GM12878 (cell line): ENCODE measurements at regions not wholly inside any gene's neighbourhood (a gene's known extent, or its start where the extent isn't known, plus 50 kb on each side); places are given as distances from the start of the nearest gene placed in this dataset.

Experiments used
- ATAC-seq: fragments of 200-7000 bp; cut with Tn5 transposase; 3 replicates; pipeline ENCODE4 v1.9.1; 2020; ENCODE audit warnings: mild to moderate bottlenecking, moderate library complexity
- BruUV-seq: library from RNA; stranded (reverse); fragments of 400-500 nt; replicated peaks from 2 replicates; lab custom pipeline; 2021; lab: Mats Ljungman, UMichigan
- CTCF ChIA-PET: fragments of 300-600 bp; sonication (Branson Sonifier 250); formaldehyde crosslinking; extraction: SDS; loops from one replicate; lab custom pipeline; 2021; ENCODE audit warnings: inconsistent platforms; lab: Yijun Ruan, JAX
- POLR2A ChIA-PET: fragments of 350-600 bp; formaldehyde crosslinking; extraction: SDS; loops from one replicate; lab custom pipeline; 2021; ENCODE audit warnings: inconsistent platforms; lab: Charles Lee
- RAD21 ChIA-PET: fragments of 300-600 bp; sonication (Branson Sonifier 250); formaldehyde crosslinking; loops from one replicate; lab custom pipeline; 2023; ENCODE audit warnings: antibody characterized with exemption; ENCODE audit not compliant: unreplicated experiment; lab: Charles Lee
- SMC1A ChIA-PET: fragments of 300-600 bp; sonication (Branson Sonifier 250); formaldehyde crosslinking; loops from one replicate; lab custom pipeline; 2023; ENCODE audit not compliant: unreplicated experiment, uncharacterized antibody; lab: Charles Lee
- DNase-seq: peaks from one replicate; pipeline ENCODE4 v3.0.0-alpha.2; 2011; ENCODE audit warnings: low read depth, low spot score
- FAIRE-seq: peaks from 3 replicates; lab custom pipeline; 2011; peaks lifted over from hg19 to GRCh38; lab: Jason Lieb, UNC
- H2AFZ ChIP-seq: 2 replicates; pipeline ENCODE4 v1.6.0; 2011; ENCODE audit warnings: low read depth, low read length, control low read depth; ENCODE audit not compliant: control insufficient read depth
- H3K27ac ChIP-seq: 2 replicates; pipeline ENCODE4 v1.5.1; 2011; ENCODE audit warnings: control low read depth; ENCODE audit not compliant: control insufficient read depth, insufficient read depth
- H3K27me3 ChIP-seq, 2 experiments: replicated peaks in 1 of 2; 2 replicates each; pipeline versions ENCODE4 v1.6.0 to v1.6.1; 2011; ENCODE audit warnings: low read length in 1 of 2; ENCODE audit not compliant: control insufficient read depth in 2 of 2, insufficient read depth in 2 of 2
- H3K36me3 ChIP-seq, 2 experiments: 2 replicates each; pipeline ENCODE4 v1.5.1; 2011; ENCODE audit warnings: low read length in 1 of 2; ENCODE audit not compliant: control insufficient read depth in 2 of 2, insufficient read depth in 2 of 2
- H3K4me1 ChIP-seq: 2 replicates; pipeline ENCODE4 v1.6.1; 2011; ENCODE audit warnings: mild to moderate bottlenecking, low read length, moderate library complexity, mixed read lengths; ENCODE audit not compliant: control insufficient read depth, insufficient read depth
- H3K4me2 ChIP-seq: 2 replicates; pipeline ENCODE4 v1.6.0; 2011; ENCODE audit warnings: control low read depth; ENCODE audit not compliant: control insufficient read depth, insufficient read depth
- H3K4me3 ChIP-seq: fragments of 200-600 bp; sonication (generic); 2 replicates; pipeline ENCODE4 v1.5.1; 2016
- H3K79me2 ChIP-seq: 2 replicates; pipeline ENCODE4 v1.6.0; 2011; ENCODE audit warnings: low read length; ENCODE audit not compliant: control insufficient read depth, insufficient read depth
- H3K9ac ChIP-seq: 2 replicates; pipeline ENCODE4 v1.8.0; 2011; ENCODE audit warnings: low read length, control low read depth, mixed read lengths; ENCODE audit not compliant: control insufficient read depth, insufficient read depth
- H3K9me3 ChIP-seq: replicated peaks from 3 replicates; pipeline ENCODE4 v1.5.1; 2011; ENCODE audit warnings: mild to moderate bottlenecking, low read length; ENCODE audit not compliant: control insufficient read depth, insufficient read depth
- H4K20me1 ChIP-seq: 2 replicates; pipeline ENCODE4 v1.6.0; 2011; ENCODE audit not compliant: control insufficient read depth, insufficient read depth
- CBX3 ChIP-seq: fragments of 200-600 bp; sonication (generic); IDR thresholded peaks from 2 replicates; pipeline ENCODE4 v1.6.1; 2016; ENCODE audit warnings: low read depth, borderline replicate concordance
- CEBPB ChIP-seq, 2 experiments: fragments of 150-350 bp in 1 of 2; IDR thresholded peaks; 2 replicates each; pipeline ENCODE4 v1.6.1; 2012 to 2014; ENCODE audit warnings: low read depth in 2 of 2, low read length in 2 of 2, borderline replicate concordance in 1 of 2, inconsistent platforms in 1 of 2
- CHD4 ChIP-seq: fragments of 200-600 bp; sonication (generic); IDR thresholded peaks from 2 replicates; pipeline ENCODE4 v1.6.1; 2016; ENCODE audit warnings: mild to moderate bottlenecking
- CREB1 ChIP-seq: IDR thresholded peaks from 2 replicates; pipeline ENCODE4 v1.6.1; 2012; ENCODE audit warnings: low read depth, mild to moderate bottlenecking, inconsistent platforms
- CREM ChIP-seq: IDR thresholded peaks from 2 replicates; pipeline ENCODE4 v1.6.1; 2014; ENCODE audit warnings: antibody characterized with exemption, low read depth
- E2F8 ChIP-seq: fragments of 450-650 bp; IDR thresholded peaks from 2 replicates; pipeline ENCODE4 v1.6.1; 2018; ENCODE audit warnings: mild to moderate bottlenecking, low read depth, moderate library complexity; ENCODE audit not compliant: partially characterized antibody
- POLR2A ChIP-seq: IDR thresholded peaks from 2 replicates; pipeline ENCODE4 v1.6.1; 2011; ENCODE audit warnings: low read depth, mild to moderate bottlenecking, low read length
- RUNX3 ChIP-seq: IDR thresholded peaks from 2 replicates; pipeline ENCODE4 v1.6.1; 2012; ENCODE audit warnings: low read length, inconsistent platforms
- TARDBP ChIP-seq: IDR thresholded peaks from 2 replicates; pipeline ENCODE4 v1.6.1; 2016; ENCODE audit warnings: borderline replicate concordance
- WGBS: methylation state at CpG from one replicate; pipeline ENCODE4 v1.1.6; 2016; ENCODE audit warnings: low lambda C conversion rate; ENCODE audit not compliant: insufficient replicate concordance, insufficient coverage; ENCODE audit errors: missing lambda C conversion rate; 5-methylcytosine and 5-hydroxymethylcytosine counted together
- in situ Hi-C: fragments of 300-500 bp; cut with MboI; formaldehyde crosslinking; loops from 9 replicates; pipeline ENCODE4 v1.14.3; 2018; ENCODE audit warnings: mixed read lengths
- intact Hi-C: fragments of 100-400 bp; cut with micrococcal nuclease; formaldehyde crosslinking; loops from one replicate; pipeline ENCODE4 v1.14.2; 2022; ENCODE audit not compliant: unreplicated experiment
- TF ChIP-seq, protein P1 (sequence below): fragments of 450-650 bp; IDR thresholded peaks from 2 replicates; pipeline ENCODE4 v1.6.1; 2016; ENCODE audit warnings: mild to moderate bottlenecking

DNA sequence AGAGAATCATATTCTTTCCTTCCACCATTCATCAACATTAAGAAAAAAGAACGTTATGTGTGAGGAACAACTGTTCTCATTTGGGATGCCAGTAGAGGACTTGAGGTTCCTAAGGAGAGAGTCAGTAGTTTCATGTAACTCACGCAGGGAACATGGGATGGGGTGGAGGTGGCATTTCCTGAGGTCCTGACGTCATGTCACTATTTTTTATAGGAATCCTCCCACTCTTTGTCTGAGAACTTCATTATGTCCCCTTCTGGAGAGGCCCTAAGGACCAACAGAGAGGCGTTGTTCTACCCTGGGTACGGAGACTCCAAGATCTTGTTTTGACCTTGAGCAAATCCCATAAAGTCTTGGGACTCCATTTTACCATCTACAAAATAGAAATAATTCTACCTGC, 211.7 kb upstream of the SOX9 start (continued):
- TF ChIP-seq E2F8 (no peak), CREB1 (no peak), CREM (no peak)
- TF ChIP-seq, all 136 proteins: peak for 0

- BruUV-seq, result no TSS peak
- Histone ChIP-seq H3K4me2 (no peak overlapping the region), H3K36me3 (no peaks in the 10 kb centered on the region), H3K4me3 (no peak overlapping the region), H3K4me1 (no peaks in the 10 kb centered on the region), H3K27ac (no peak overlapping the region), H3K9ac (no peak overlapping the region), H3K27me3 (no peaks in the 10 kb centered on the region; a peak in 1 of 4 replicates), H3K79me2 (no peaks in the 10 kb centered on the region), H4K20me1 (no peaks in the 10 kb centered on the region), H3K9me3 (no peaks in the 10 kb centered on the region), H2AFZ (no peak overlapping the region)
- ChIA-PET CTCF (no interaction called here), POLR2A (no interaction called here), SMC1A (no interaction called here), RAD21 (no interaction called here)
- DNase-seq (no peak), ATAC-seq (no peak), FAIRE-seq (no peak)
- intact Hi-C loops (no loop called here), in situ Hi-C loops (no loop called here)
- no peak for TF ChIP-seq CEBPB (IDR thresholded peaks at IDR 0.05; ENCODE audit: borderline replicate concordance in 1 of 2, low read depth in 2 of 2, low read length in 2 of 2)
- TF ChIP-seq RUNX3, result no peak
- no peak for TF ChIP-seq CBX3
- no peak for TF ChIP-seq TARDBP
- TF ChIP-seq CHD4, result no peak
- TF ChIP-seq, protein P1, sequence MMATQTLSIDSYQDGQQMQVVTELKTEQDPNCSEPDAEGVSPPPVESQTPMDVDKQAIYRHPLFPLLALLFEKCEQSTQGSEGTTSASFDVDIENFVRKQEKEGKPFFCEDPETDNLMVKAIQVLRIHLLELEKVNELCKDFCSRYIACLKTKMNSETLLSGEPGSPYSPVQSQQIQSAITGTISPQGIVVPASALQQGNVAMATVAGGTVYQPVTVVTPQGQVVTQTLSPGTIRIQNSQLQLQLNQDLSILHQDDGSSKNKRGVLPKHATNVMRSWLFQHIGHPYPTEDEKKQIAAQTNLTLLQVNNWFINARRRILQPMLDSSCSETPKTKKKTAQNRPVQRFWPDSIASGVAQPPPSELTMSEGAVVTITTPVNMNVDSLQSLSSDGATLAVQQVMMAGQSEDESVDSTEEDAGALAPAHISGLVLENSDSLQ, result no peak
- no peak for TF ChIP-seq POLR2A
- 32% methylated on average over 3 of the region's 3 CpGs for WGBS
Observed at GRCh38 chr17:71910002-71910401, 210.8 kb upstream of the SOX9 start.
